Skeletal muscle satellite cell (primary cell): ENCODE measurements at regions not wholly inside any gene's neighbourhood (a gene's known extent, or its start where the extent isn't known, plus 50 kb on each side); places are given as distances from the start of the nearest gene placed in this dataset.

Experiments
- H3K27me3 ChIP-seq: 2 replicates; pipeline ENCODE4 v1.7.0; 2013; ENCODE audit warnings: low read length; ENCODE audit not compliant: control insufficient read depth, insufficient read depth
- H3K36me3 ChIP-seq: 2 replicates; pipeline ENCODE4 v1.7.0; 2013; ENCODE audit warnings: mild to moderate bottlenecking, control low read depth, low read length; ENCODE audit not compliant: insufficient read depth
- H3K4me1 ChIP-seq: 2 replicates; pipeline ENCODE4 v1.7.0; 2013; ENCODE audit warnings: low read length; ENCODE audit not compliant: control insufficient read depth, insufficient read depth
- H3K4me2 ChIP-seq: 2 replicates; pipeline ENCODE4 v1.7.0; 2013; ENCODE audit warnings: mild to moderate bottlenecking, low read length
- H3K4me3 ChIP-seq: 2 replicates; pipeline ENCODE4 v1.7.0; 2013; ENCODE audit warnings: low read length
- H3K9ac ChIP-seq: 2 replicates; pipeline ENCODE4 v1.7.0; 2013; ENCODE audit warnings: mild to moderate bottlenecking, low read depth, low read length, moderate library complexity
- H3K9me3 ChIP-seq: replicated peaks from 2 replicates; pipeline ENCODE4 v1.7.0; 2013; ENCODE audit warnings: mild to moderate bottlenecking, control low read depth, low read length

DNA sequence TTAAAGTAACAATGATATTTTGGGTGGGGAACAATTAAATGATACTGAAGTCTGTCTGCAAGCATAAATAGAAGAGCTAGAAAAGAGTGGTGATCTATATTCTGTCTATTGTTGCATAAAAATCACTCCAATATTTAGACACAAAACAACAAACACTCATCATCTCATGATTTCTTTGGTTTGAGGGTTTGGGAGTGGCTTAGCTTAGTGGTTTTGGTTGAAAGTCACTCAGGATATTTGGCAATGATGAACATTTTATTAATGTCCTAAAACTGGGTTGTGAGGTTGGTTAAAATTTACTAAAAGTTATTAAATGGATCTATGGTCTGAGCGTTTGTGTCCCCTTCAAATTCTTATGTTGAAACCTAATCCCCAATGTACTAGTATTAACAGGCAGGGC, 54.7 kb upstream of the EGFR start:
- Histone ChIP-seq H3K9me3 (no peaks in the 10 kb centered on the region), H3K27me3 (no peaks in the 10 kb centered on the region), H3K4me1 (peaks cover 13% of the 10 kb centered on the region), H3K9ac (no peak overlapping the region), H3K36me3 (no peaks in the 10 kb centered on the region), H3K4me2 (no peak overlapping the region), H3K4me3 (no peak overlapping the region)

DNA sequence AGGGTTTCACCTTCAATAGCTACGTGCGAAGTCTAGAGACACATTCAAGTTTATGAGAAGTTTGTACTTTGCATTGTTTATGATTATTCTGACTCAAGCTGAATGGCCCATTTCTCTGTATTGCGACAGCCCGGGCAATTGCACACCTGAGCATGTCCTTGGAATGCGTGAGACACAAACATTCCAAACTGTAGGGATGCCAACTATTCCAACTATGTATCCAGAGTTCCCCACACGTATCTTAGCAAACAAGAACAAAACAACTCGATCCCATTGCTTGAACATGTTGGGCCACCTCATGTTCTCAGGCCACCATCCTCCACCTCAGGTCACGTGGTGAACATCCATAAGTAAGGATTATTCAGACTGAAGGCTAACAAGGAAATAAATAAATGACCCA, 51.4 kb upstream of the EGFR start:
- Histone ChIP-seq H3K36me3 (no peaks in the 10 kb centered on the region), H3K4me2 (no peak overlapping the region), H3K4me3 (no peak overlapping the region), H3K9me3 (no peaks in the 10 kb centered on the region), H3K27me3 (no peaks in the 10 kb centered on the region), H3K4me1 (peaks cover 11% of the 10 kb centered on the region), H3K9ac (no peak overlapping the region)

GRCh38 chr7:54968018-54968417, 50.8 kb upstream of the EGFR start:
- no peak overlapping the region for H3K9ac ChIP-seq

More at GRCh38 chr7:54968018-54968417, 50.8 kb upstream of the EGFR start:
- Histone ChIP-seq H3K4me2 (no peak overlapping the region), H3K27me3 (no peaks in the 10 kb centered on the region), H3K4me1 (peaks cover 11% of the 10 kb centered on the region), H3K9me3 (no peaks in the 10 kb centered on the region), H3K36me3 (no peaks in the 10 kb centered on the region), H3K4me3 (no peak overlapping the region)
